ENCODE measurements at regions not wholly inside any gene's neighbourhood (a gene's known extent, or its start where the extent isn't known, plus 50 kb on each side); places are given as distances from the start of the nearest gene placed in this dataset.

DNA sequence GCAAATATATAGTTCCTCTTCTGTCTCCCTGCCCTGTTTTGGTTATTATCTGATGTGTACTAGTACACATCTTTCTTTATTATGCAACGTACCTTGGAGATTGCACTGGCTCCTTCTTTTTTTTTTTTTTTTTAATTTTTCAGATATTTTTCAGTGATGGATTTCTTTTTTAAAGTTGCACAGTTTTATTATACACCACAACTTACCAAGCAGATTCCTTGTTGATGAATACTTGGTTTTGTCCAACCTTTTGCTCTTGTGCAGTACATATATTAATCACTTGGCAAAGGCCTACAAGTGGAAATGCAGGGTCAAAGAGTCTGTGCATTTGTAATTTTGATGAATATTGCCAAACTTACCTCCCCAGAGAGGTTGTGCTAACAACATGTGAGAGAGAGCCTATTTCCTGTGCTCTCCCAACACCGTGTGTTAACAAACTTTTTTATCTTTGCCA, 50.1 kb upstream of the RNF24 start:
- Histone ChIP-seq H3K9ac (ENCODE audit: insufficient read depth in 1 of 2, low read length in 2 of 2) (no peak overlapping the region), H3K9me3 (ENCODE audit: control insufficient read depth in 4 of 4, insufficient read depth in 3 of 4, low read length in 3 of 4) (no peaks in the 10 kb centered on the region), H3K4me1 (ENCODE audit: control insufficient read depth in 5 of 5, insufficient read depth in 5 of 5, low read length in 5 of 5) (peaks cover 4 to 61% (median 30%) of the 10 kb centered on the region in 5 donors), H3K27me3 (ENCODE audit: control insufficient read depth in 3 of 3, insufficient read depth in 3 of 3, low read length in 2 of 3) (no peaks in the 10 kb centered on the region), H3K27ac (ENCODE audit: low read depth in 1 of 2, low read length in 1 of 2) (peak overlapping the region in 1 of 2 donors; percentile 68), H3K4me3 (no peak overlapping the region), H3K36me3 (ENCODE audit: control insufficient read depth in 4 of 4, insufficient read depth in 4 of 4, low read length in 4 of 4) (no peaks in the 10 kb centered on the region)
- 8 to 46% methylated on average over 2 of the region's 2 CpGs for WGBS, 2 donors
- DNase-seq: peak in 1 of 3 donors; percentile 58
- no peak for ATAC-seq (ENCODE audit: insufficient read depth, low FRiP score)
- TF ChIP-seq, protein P1, sequence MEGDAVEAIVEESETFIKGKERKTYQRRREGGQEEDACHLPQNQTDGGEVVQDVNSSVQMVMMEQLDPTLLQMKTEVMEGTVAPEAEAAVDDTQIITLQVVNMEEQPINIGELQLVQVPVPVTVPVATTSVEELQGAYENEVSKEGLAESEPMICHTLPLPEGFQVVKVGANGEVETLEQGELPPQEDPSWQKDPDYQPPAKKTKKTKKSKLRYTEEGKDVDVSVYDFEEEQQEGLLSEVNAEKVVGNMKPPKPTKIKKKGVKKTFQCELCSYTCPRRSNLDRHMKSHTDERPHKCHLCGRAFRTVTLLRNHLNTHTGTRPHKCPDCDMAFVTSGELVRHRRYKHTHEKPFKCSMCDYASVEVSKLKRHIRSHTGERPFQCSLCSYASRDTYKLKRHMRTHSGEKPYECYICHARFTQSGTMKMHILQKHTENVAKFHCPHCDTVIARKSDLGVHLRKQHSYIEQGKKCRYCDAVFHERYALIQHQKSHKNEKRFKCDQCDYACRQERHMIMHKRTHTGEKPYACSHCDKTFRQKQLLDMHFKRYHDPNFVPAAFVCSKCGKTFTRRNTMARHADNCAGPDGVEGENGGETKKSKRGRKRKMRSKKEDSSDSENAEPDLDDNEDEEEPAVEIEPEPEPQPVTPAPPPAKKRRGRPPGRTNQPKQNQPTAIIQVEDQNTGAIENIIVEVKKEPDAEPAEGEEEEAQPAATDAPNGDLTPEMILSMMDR (IDR thresholded peaks at IDR 0.05; ENCODE audit: control extremely low read depth, extremely low read depth): no peak

All from lung (tissue), 11 donors.